BJ (cell line): ENCODE measurements at regions not wholly inside any gene's neighbourhood (a gene's known extent, or its start where the extent isn't known, plus 50 kb on each side); places are given as distances from the start of the nearest gene placed in this dataset.

Experiments used
- CTCF ChIA-PET: fragments of 350-600 bp; formaldehyde crosslinking; extraction: SDS; loops from one replicate; lab custom pipeline; 2021; ENCODE audit warnings: antibody characterized with exemption, inconsistent platforms; lab: Yijun Ruan, JAX
- POLR2A ChIA-PET: fragments of 300-600 bp; sonication (Branson Sonifier 250); formaldehyde crosslinking; extraction: SDS; loops from one replicate; lab custom pipeline; 2021; ENCODE audit warnings: antibody characterized with exemption; lab: Charles Lee
- DNase-seq: peaks from one replicate; pipeline ENCODE4 v3.0.0-alpha.2; 2011; ENCODE audit warnings: low read depth
- H3K27me3 ChIP-seq: 2 replicates; pipeline ENCODE4 v1.6.0; 2011; ENCODE audit warnings: low read length; ENCODE audit not compliant: control insufficient read depth, insufficient read depth
- H3K36me3 ChIP-seq: 2 replicates; pipeline ENCODE4 v1.5.1; 2011; ENCODE audit warnings: low read length; ENCODE audit not compliant: control insufficient read depth, insufficient read depth
- H3K4me3 ChIP-seq: 2 replicates; pipeline ENCODE4 v1.5.1; 2011; ENCODE audit warnings: low read depth, mild to moderate bottlenecking, control low read depth, low read length
- TF ChIP-seq, protein P1 (sequence below): IDR thresholded peaks from 2 replicates; pipeline ENCODE4 v1.5.1; 2011; ENCODE audit warnings: low read depth, mild to moderate bottlenecking, control low read depth, inconsistent platforms, low read length, moderate library complexity; ENCODE audit not compliant: insufficient read depth

- POLR2A ChIA-PET, result no interaction called here
- TF ChIP-seq, protein P1, sequence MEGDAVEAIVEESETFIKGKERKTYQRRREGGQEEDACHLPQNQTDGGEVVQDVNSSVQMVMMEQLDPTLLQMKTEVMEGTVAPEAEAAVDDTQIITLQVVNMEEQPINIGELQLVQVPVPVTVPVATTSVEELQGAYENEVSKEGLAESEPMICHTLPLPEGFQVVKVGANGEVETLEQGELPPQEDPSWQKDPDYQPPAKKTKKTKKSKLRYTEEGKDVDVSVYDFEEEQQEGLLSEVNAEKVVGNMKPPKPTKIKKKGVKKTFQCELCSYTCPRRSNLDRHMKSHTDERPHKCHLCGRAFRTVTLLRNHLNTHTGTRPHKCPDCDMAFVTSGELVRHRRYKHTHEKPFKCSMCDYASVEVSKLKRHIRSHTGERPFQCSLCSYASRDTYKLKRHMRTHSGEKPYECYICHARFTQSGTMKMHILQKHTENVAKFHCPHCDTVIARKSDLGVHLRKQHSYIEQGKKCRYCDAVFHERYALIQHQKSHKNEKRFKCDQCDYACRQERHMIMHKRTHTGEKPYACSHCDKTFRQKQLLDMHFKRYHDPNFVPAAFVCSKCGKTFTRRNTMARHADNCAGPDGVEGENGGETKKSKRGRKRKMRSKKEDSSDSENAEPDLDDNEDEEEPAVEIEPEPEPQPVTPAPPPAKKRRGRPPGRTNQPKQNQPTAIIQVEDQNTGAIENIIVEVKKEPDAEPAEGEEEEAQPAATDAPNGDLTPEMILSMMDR, result no peak
- Histone ChIP-seq H3K27me3 (no peaks in the 10 kb centered on the region), H3K4me3 (no peak overlapping the region), H3K36me3 (no peaks in the 10 kb centered on the region)
- CTCF ChIA-PET, result interaction anchor here (0.9 kb wide), 1 partner anchor 31 kb away, joined by 3 read pairs; no protein-coding TSS in a partner anchor
- no peak for DNase-seq
These were observed 144.8 kb downstream of the FAT4 start for GRCh38 chr4:125459531-125459930.

- ChIA-PET CTCF (no interaction called here), POLR2A (no interaction called here)
- no peak overlapping the region for H3K4me3 ChIP-seq
- H3K27me3 ChIP-seq, result no peaks in the 10 kb centered on the region
- no peak for DNase-seq
- no peaks in the 10 kb centered on the region for H3K36me3 ChIP-seq
- TF ChIP-seq, protein P1, result no peak
These were observed 147.1 kb downstream of the FAT4 start for GRCh38 chr4:125461676-125462363.

DNA sequence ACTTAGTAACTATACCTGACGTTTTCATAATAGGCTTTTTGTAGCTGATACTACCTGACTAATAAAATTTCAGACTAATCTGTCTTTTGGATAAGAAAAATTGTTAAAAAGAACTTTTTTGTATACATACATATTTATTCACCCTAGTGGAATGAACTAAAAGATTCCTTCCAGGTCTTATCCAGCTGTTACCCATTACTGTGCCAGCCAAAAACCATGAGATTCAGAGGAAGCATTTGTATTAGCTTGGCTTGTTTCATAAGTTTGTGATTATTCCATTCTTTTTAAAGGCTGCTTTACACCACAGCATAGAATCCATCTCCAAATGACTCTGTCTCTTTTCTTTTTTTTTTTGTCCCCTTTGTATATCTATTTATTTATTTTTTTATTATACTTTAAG is 149.4 kb downstream of the FAT4 start:
- no peak overlapping the region for H3K4me3 ChIP-seq
- no peaks in the 10 kb centered on the region for H3K36me3 ChIP-seq
- no peaks in the 10 kb centered on the region for H3K27me3 ChIP-seq
- no peak for DNase-seq
- ChIA-PET POLR2A (no interaction called here), CTCF (no interaction called here)
- TF ChIP-seq, protein P1, result no peak

- no peak for DNase-seq
- ChIA-PET POLR2A (no interaction called here), CTCF (interaction anchor here (1.0 kb wide), 1 partner anchor 11 kb away, joined by 3 read pairs; no protein-coding TSS in a partner anchor)
- H3K4me3 ChIP-seq, result no peak overlapping the region
- TF ChIP-seq, protein P1, result no peak
- peaks cover 3% of the 10 kb centered on the region for H3K36me3 ChIP-seq
- no peaks in the 10 kb centered on the region for H3K27me3 ChIP-seq
These were observed 166.7 kb downstream of the FAT4 start for GRCh38 chr4:125481334-125482045.

DNA sequence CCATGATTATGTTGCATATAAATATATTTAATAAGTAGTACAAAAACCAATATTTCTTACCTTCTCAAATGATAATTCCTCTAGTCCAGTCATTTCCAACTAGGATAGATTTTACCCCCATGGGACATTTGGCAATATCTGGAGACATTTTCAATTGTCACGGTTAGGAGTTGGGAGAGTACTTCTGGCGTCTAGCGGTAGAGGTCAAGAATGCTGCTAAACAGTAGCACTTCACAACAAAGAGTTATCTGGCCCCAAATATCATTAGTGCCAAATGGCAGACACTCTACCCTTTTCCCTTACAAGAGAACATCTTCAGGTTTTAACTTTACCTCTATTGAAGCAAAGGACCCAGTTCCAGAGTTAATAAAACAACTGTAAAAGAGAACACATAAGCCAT is 168.1 kb downstream of the FAT4 start:
- no peak for DNase-seq
- Histone ChIP-seq H3K4me3 (no peak overlapping the region), H3K36me3 (peaks cover 3% of the 10 kb centered on the region), H3K27me3 (no peaks in the 10 kb centered on the region)
- TF ChIP-seq, protein P1, result no peak
- ChIA-PET POLR2A (no interaction called here), CTCF (no interaction called here)
